Hepatocyte (in vitro differentiated cells): ENCODE measurements at regions not wholly inside any gene's neighbourhood (a gene's known extent, or its start where the extent isn't known, plus 50 kb on each side); places are given as distances from the start of the nearest gene placed in this dataset.

Source experiments
- CTCF ChIP-seq: fragments of 200-600 bp; sonication (generic); IDR thresholded peaks from 2 replicates; pipeline ENCODE4 v1.5.1; 2016; ENCODE audit warnings: antibody characterized with exemption, mild to moderate bottlenecking; ENCODE audit not compliant: poor library complexity
- EZH2 ChIP-seq: fragments of 200-600 bp; sonication (generic); IDR thresholded peaks from 2 replicates; pipeline ENCODE4 v1.6.1; 2016; ENCODE audit warnings: antibody characterized with exemption, mild to moderate bottlenecking, borderline replicate concordance
- EZH2phosphoT487 ChIP-seq: fragments of 200-600 bp; sonication (generic); IDR thresholded peaks from one replicate; pipeline ENCODE4 v1.6.1; 2018; ENCODE audit warnings: antibody characterized with exemption, mild to moderate bottlenecking, low read depth, moderate library complexity; ENCODE audit not compliant: unreplicated experiment, severe bottlenecking

GRCh38 chr7:80999771-81000170 lies 80.9 kb upstream of the SEMA3C start:
- TF ChIP-seq CTCF: no peak
- TF ChIP-seq EZH2phosphoT487: no peak
- TF ChIP-seq EZH2: no peak
